ENCODE measurements at regions not wholly inside any gene's neighbourhood (a gene's known extent, or its start where the extent isn't known, plus 50 kb on each side); places are given as distances from the start of the nearest gene placed in this dataset.

DNA sequence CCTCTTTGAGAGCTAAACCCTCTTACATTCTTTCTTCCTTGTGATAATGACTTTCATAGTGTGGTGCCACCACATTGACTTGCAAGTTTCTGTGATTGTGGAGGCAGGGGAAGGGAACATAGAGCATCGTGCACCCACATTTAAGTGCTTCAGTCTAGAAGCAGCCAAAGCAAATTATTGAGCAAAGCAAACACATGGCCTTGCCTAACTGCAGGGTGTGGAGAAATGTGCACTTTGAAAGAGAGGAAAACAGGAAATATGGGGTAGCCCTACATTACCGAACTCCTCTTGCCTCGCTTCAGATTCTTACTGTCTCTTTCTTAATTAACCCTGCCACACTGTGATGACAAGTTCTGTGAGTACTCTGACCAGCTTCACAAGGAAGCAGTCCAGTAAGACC lies 814.6 kb downstream of the SLC4A3 start:
- in situ Hi-C loops (cut with HindIII; ENCODE audit: low pct_unique_long_range_greater_than_20kb, low sequenced_read_pairs): no loop called here
- DNase-seq (ENCODE audit: low read depth, low spot score): no peak

GRCh38 chr2:220445429-220446105 lies 818.1 kb downstream of the SLC4A3 start:
- in situ Hi-C loops (cut with HindIII; ENCODE audit: low pct_unique_long_range_greater_than_20kb, low sequenced_read_pairs): no loop called here
- DNase-seq (ENCODE audit: low read depth, low spot score): no peak

GRCh38 chr2:220446106-220446712 lies 818.8 kb downstream of the SLC4A3 start:
- in situ Hi-C loops (cut with HindIII; ENCODE audit: low pct_unique_long_range_greater_than_20kb, low sequenced_read_pairs): no loop called here
- DNase-seq (ENCODE audit: low read depth, low spot score): peak; percentile 16

GRCh38 chr2:220450846-220451245 lies 823.4 kb downstream of the SLC4A3 start:
- in situ Hi-C loops (cut with HindIII; ENCODE audit: low pct_unique_long_range_greater_than_20kb, low sequenced_read_pairs): no loop called here

GRCh38 chr2:220451438-220451837 lies 824.0 kb downstream of the SLC4A3 start:
- DNase-seq (ENCODE audit: low read depth, low spot score): no peak
- in situ Hi-C loops (cut with HindIII; ENCODE audit: low pct_unique_long_range_greater_than_20kb, low sequenced_read_pairs): no loop called here

More at GRCh38 chr2:220450846-220451245, 823.4 kb downstream of the SLC4A3 start:
- DNase-seq (ENCODE audit: low read depth, low spot score): no peak

- DNase-seq (ENCODE audit: low read depth, low spot score): no peak
- in situ Hi-C loops (cut with HindIII; ENCODE audit: low pct_unique_long_range_greater_than_20kb, low sequenced_read_pairs): no loop called here
Observed at GRCh38 chr2:220452561-220452960, 825.1 kb downstream of the SLC4A3 start.

- in situ Hi-C loops (cut with HindIII; ENCODE audit: low pct_unique_long_range_greater_than_20kb, low sequenced_read_pairs): no loop called here
- no peak for DNase-seq (ENCODE audit: low read depth, low spot score)
Observed at GRCh38 chr2:220455351-220455990, 828.0 kb downstream of the SLC4A3 start.

DNA sequence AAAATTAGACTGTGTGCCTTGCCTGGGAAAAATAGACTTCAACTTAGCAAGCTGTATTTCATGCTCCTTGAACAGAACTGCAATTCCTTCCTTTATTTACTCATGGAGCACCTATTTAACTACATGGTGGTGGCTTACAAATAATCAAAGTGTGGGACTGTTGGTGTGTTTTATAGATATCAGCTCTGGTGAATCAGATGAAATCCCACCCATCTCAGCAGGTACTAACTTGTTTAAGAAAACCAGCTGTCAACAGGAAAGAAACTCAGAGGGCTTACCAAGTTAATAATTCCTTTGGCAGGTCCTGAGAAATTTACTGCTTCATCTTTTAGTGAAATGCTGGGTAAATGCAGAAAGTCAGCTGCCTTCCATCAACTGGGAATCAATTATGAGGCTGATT lies 830.6 kb downstream of the SLC4A3 start:
- no peak for DNase-seq (ENCODE audit: low read depth, low spot score)
- in situ Hi-C loops (cut with HindIII; ENCODE audit: low pct_unique_long_range_greater_than_20kb, low sequenced_read_pairs): no loop called here

DNA sequence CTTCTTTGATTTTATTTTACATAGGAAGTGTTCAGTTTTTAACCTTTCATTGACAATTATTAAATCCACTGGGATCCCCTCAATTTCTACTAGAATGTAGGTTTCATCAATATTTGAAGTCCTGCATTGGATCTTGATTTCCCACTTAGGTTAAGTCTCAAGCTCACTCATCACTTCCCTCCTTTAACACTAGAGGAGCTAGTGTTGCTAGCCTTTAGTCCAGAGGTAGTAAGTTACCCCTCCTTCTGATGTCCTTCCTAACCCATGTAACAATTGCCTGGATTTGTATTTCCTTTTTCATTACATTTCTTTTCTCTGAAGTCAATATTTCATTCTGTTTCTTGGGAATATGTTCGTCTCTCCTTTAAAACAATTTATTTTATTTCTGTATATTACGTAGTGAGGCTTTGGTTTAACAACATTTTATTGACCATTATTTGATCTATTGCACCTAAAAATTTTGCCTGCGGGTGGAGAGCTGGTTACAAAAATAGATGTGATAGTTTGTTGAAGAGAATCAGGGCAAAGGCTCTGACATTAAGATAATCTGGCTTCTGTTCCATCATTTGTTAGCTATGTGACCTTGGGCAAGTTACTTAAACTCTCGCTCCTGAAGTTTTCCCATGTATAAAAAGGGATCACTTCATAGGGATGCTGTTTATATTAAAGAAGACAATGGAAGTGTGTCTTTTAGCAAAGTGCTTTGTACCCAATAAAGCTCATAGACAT lies 833.0 kb downstream of the SLC4A3 start:
- in situ Hi-C loops (cut with HindIII; ENCODE audit: low pct_unique_long_range_greater_than_20kb, low sequenced_read_pairs): no loop called here
- DNase-seq (ENCODE audit: low read depth, low spot score): peak; percentile 30

DNA sequence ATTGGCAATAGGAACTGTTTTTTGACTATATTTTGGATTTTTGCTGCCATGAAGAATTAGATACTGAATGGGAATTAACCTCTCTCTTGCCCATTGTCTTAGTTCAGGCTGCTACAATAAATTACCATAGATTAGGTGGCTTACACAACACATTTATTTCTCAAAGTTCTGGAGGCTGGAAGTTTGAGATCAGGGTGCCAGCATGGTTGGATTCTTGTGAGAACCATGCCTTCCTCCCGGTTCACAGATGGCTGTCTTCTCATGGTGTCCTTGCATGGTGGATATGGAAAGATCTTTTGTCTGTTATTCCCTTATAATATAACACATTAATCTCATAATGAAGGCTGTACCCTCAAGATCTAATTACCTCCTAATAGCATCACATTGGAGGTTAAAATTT lies 836.4 kb downstream of the SLC4A3 start:
- in situ Hi-C loops (cut with HindIII; ENCODE audit: low pct_unique_long_range_greater_than_20kb, low sequenced_read_pairs): no loop called here
- no peak for DNase-seq (ENCODE audit: low read depth, low spot score)

- DNase-seq (ENCODE audit: low read depth, low spot score): no peak
- in situ Hi-C loops (cut with HindIII; ENCODE audit: low pct_unique_long_range_greater_than_20kb, low sequenced_read_pairs): no loop called here
Observed at GRCh38 chr2:220465700-220466099, 838.3 kb downstream of the SLC4A3 start.

GRCh38 chr2:220466251-220466691 lies 838.8 kb downstream of the SLC4A3 start:
- no peak for DNase-seq (ENCODE audit: low read depth, low spot score)
- in situ Hi-C loops (cut with HindIII; ENCODE audit: low pct_unique_long_range_greater_than_20kb, low sequenced_read_pairs): no loop called here

- no peak for DNase-seq (ENCODE audit: low read depth, low spot score)
- in situ Hi-C loops (cut with HindIII; ENCODE audit: low pct_unique_long_range_greater_than_20kb, low sequenced_read_pairs): no loop called here
Observed at GRCh38 chr2:220469201-220469600, 841.8 kb downstream of the SLC4A3 start.

DNA sequence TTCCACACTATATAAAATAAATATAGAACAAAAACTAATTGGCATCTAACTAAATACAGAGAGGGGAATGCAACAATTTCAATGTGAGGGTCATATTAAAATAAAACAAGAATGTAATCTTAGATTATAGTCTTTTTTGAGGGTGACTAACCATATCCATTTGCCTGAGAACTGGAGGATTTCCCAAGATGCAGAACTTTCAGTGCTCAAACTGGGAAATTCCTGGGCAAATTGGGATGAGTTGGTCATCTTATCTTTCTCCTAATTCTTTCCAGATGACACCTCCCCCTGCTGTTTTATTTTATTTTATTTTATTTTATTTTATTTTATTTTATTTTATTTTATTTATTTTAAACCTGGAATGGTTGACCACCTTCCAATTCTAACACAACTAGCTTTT lies 846.2 kb downstream of the SLC4A3 start:
- in situ Hi-C loops (cut with HindIII; ENCODE audit: low pct_unique_long_range_greater_than_20kb, low sequenced_read_pairs): no loop called here
- no peak for DNase-seq (ENCODE audit: low read depth, low spot score)

DNA sequence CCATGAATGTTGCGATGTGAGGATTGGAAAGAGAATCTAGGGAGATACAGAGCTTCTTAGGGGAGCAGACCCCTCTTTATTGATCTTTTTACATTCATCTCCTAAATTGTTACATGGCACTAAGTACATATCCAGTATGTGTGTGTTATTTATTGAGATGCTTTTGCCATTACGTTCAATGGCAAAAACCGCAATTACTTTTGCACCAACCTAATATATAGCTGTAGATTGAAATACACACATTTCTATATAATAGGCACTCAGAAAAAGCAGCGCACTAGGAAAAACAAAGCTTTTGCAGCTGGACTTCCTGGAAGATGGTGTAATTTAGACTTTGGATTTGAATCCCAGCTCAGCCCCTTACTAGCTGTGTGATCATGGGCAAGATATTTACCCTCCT lies 849.4 kb downstream of the SLC4A3 start:
- DNase-seq (ENCODE audit: low read depth, low spot score): no peak
- in situ Hi-C loops (cut with HindIII; ENCODE audit: low pct_unique_long_range_greater_than_20kb, low sequenced_read_pairs): no loop called here

DNA sequence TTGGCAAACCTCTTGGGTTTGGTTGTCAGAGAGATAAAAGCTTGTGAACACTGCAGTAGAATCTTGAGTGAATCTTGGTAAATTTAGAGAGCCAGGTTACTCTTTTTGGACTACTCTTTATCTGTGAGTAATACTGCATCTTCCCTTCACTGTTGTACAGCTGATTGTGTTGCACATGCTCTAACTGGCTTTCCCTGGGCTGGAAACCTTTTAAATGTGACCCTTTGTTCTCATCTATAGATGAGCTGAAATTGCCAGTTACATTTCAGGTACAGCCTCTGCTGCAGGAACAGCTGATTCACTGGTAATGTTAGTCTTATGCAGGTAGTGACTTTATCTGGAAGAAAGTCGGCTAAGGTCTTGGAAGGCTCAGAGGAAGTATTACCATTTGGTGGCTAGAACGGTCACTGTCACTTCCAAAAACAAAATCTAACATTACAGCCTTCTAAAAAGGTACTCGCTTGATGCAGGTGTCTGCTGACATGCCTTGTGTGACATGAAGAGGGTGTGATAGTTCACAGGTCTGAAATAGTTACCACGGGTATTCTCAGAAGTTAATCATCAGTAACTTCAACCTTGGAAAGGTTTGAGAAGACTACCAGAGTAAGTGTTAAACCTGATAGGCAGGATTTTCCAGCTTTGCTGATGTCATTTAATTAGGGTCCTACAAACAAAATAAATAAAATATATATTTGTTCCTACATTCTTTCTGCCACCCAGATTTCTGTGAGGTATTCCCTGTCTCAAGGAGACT lies 851.1 kb downstream of the SLC4A3 start:
- in situ Hi-C loops (cut with HindIII; ENCODE audit: low pct_unique_long_range_greater_than_20kb, low sequenced_read_pairs): no loop called here
- DNase-seq (ENCODE audit: low read depth, low spot score): no peak

- in situ Hi-C loops (cut with HindIII; ENCODE audit: low pct_unique_long_range_greater_than_20kb, low sequenced_read_pairs): no loop called here
- no peak for DNase-seq (ENCODE audit: low read depth, low spot score)
Observed at GRCh38 chr2:220482716-220483115, 855.3 kb downstream of the SLC4A3 start.

DNA sequence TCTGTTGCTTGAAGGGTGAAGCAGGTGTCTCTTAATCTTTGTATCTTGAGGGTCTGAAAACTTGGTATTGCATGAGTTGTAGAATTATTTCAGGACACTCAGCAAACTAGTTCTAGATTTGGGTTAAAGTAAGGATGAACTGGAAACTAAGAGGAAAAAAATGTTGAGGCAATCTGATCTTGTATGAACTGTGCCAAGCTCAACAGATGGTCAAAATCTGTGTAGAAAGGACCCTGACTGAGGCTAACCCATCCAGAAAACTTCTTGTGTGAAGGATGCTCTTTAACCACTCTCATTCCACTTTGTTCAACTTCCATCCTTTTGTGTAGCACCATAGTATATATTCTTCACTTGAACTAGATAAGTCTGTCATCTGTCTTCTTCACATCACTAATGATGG lies 861.7 kb downstream of the SLC4A3 start:
- in situ Hi-C loops (cut with HindIII; ENCODE audit: low pct_unique_long_range_greater_than_20kb, low sequenced_read_pairs): no loop called here
- no peak for DNase-seq (ENCODE audit: low read depth, low spot score)
